ENCODE measurements at regions not wholly inside any gene's neighbourhood (a gene's known extent, or its start where the extent isn't known, plus 50 kb on each side); places are given as distances from the start of the nearest gene placed in this dataset.

DNA sequence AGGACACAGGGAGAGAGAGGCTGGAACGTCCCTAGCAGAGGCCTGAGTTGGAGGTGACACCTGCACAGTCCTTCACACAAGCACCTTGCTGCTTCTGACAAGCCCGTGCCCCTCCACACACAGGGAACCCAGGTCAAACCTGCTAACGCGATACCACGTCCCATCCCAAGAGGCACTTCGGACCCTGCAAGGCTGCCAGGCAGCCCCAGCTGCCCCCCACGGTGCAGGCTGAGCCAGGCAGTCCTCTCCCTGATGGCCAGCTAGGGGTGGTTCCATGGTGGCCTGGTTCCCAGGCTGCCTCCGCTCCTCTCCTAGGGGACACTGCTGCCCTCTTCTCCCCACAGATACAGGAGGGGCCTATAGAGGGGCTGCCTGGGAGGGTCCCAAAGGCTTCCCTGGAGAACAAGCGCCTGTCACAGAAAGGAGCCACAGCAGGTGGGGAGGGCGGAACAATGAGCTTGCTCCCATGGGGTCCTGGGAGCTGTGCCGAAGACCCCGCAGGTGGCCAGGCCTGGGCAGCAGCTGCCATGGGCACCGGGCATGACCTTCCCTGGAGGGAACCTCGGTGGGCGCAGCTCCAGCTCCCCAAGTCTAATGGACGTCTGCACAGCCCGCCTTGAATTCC is 434.2 kb upstream of the MYT1L start:
- no peak for DNase-seq (ENCODE audit: low read depth)

DNA sequence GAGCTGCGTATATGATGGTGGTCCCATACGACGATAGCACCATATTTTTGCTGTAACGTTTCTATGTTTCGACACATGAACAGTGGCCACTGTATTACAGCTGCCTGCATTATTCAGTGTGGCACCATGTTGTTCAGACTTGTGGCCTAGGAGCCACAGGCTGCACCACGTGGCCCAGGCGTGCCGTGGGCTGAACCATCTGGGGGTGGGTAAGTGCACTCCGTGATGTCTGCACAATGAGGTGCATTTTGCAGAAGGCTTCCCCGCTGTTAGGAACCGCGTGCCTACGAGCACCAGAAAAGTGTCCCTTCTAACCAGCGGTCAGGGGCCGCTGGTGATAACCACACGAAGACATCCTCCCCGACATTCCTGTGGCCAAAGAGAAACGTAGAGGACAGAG is 433.7 kb upstream of the MYT1L start:
- DNase-seq (ENCODE audit: low read depth), result no peak

DNA sequence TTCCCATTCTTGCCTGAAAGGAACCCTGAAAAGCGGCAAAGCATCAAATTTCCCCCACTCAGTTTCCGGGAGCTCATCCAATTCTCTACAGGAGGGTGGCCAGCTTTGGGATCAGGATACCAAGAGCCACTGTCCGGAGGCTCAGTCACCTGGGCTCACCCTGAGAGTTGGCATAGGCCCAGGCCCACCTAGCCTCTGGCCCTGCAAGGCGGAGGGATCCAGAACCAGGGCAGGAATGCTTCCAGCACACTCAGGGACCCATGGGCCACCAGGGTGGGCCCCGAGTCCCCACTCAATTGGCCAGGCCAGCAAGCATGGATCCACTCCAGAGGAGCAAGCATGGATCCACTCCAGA is 432.9 kb upstream of the MYT1L start:
- no peak for DNase-seq (ENCODE audit: low read depth)

DNA sequence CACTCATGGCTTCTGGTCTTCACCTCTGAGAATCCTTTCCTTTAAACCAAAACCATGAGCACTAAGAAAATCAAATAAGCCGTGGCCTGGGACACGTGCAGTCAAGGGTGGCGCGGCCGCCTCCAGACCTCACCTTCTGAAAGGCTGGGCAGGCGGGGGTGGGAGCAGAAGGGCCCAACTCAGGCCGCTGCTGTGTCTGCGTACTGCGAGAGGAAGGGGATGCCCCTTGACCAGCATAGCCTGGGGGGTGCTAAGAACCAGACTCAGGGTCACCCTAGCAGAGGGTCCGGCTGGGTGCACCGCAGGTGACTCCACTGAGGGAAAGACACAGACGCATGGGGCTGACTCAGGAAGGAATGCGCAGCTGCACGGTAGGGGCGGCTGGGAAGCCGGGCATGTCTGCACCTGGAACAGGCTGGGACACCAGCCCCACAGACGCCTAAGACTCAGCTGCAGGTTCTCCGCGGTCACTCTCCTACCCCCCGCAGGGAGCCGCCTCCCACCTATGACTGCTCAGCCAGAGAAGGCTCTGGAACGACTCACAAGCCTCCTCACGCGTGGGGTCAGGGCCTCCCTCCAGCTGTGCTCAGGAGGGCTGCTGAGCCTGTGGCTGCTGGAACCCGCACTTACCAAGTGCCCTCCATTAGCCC is 432.4 kb upstream of the MYT1L start:
- no peak for DNase-seq (ENCODE audit: low read depth)

DNA sequence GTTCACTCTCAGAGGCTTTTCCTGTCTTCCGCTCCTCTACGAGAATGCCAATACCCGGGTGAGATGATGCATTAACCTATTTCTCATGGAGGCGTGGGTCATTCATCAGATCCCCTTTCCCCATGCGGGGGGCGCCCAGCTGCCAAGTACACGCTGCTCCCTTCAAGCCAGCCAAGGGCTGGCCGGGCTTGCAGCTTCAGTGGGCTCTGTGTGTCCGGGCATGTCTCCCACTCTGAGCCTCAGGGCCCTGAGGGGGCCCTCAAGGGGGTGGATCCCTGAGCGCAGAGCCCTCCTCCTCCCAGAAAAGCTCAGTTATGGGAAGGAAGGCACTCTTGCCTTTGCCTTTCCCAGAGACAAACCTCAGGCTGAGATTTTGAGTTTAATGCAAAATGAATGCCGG is 431.8 kb upstream of the MYT1L start:
- no peak for DNase-seq (ENCODE audit: low read depth)

DNA sequence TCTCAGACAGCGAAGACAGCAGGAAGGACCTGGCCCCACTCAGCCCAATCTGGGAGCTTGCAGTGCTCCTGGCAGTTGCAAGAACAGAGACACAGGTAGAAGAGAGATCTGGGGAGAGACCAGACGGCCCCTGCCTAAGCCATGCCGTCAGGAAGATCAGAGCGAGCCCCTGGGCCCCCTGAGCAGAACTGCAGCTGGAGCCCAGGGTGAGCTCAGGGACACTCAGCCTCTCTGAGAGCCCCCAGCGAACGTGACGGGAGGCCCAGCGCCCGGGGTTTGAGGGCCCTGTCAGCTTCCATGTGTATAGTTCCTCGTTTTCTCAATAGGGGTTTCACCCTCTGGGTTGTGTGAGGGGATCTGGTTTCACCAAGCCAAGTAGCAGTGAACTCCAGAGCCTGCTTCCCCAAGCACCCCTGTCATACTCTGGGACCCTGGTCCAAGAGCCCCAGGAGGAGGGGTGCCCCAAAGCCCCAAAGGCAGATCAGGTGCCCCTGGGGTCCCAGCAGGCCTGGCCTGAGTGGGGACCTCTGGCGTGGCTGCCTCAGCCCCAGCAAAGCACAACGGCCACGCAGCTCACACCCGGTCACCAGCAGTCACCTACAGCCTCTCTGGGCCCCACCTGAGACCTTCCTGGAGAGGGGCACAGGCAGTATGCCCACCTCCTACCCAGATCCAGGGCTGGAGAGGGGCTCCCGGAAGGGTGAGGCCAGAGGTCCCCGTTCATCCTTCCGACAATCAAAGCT is 431.3 kb upstream of the MYT1L start:
- DNase-seq (ENCODE audit: low read depth), result no peak

DNA sequence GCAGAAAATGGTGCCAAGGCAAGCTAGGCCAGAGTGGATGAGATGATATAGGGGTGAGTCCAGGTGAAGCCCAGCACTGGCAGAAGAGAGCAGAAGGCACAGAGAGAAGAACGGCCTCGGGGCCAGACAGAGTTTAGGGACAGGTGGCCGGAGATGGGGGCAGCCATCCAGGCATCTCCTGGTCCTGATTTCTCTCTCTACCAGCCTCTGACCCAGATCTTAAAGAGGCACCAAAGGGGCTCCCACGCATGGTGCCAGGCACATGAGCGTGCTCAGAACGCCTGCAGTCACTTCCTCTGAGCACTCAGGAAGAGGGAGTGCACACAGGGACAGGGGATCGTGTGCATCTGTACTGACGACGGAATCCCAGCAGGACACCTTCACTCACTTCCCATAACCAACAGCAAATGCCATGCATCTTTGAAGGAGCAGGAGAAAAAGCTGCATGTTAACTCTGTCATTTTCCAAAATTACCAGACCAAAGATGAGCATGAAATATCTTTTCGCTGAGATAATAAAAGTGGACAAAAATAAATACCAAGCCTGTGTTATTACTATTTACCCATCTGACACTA is 427.8 kb upstream of the MYT1L start:
- no peak for DNase-seq (ENCODE audit: low read depth)

DNA sequence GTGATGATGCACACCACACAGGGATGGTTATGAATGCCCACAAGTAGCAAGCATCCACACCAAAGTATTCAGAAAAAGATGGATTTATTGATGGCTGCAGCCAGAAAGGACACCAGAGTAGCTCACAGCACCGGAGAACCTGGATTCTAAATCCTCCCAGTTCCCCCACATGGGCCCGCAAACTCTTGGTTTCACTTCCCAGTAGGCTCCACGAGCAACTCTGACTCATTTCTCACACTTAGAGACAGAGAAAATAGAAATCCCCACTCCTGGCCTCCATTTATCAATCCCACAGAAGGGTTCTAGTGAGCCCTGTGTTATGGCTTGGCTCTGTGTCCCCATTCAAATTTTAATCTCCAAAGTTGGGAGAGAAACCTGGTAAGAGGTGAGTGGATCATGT is 426.7 kb upstream of the MYT1L start:
- DNase-seq (ENCODE audit: low read depth), result no peak

DNA sequence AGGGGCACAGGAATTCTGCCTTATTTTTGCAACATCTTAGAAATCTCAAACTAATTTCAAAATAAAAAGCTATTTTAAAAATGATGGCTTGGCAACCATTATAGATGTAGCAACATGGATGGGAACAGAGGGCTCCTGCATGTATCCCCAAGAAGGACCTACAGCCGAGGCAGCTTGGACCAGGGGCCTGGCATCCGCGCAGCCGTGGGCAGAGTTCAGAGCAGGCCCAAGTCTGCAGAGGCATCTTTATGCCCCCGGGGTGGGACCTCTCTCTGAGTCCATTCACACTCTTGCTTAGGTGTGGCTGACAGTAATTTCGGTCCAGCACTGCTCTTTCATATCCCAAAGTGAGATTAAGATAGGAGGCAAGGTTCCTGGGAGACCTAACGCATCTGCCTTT is 425.8 kb upstream of the MYT1L start:
- DNase-seq (ENCODE audit: low read depth), result no peak

DNA sequence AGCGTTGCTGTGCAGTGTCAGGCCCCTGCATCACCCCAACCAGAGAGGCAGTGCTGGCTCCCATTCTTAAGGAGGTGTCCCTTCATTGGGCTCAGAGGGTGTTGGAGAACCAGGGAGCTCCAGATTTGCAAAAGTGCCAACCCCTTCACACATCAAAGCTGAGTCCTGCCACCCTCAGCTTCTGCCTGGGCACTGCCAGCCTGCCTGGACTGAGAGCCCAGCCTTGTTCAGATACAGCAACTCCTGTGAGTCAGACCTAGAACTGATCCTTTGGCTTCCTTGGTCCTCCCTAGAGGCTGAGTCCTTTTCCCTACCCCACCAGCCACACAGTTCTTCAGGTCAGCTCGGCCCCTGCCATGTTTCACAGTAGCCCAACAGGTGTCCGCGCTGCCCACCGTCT is 424.9 kb upstream of the MYT1L start:
- no peak for DNase-seq (ENCODE audit: low read depth)

DNA sequence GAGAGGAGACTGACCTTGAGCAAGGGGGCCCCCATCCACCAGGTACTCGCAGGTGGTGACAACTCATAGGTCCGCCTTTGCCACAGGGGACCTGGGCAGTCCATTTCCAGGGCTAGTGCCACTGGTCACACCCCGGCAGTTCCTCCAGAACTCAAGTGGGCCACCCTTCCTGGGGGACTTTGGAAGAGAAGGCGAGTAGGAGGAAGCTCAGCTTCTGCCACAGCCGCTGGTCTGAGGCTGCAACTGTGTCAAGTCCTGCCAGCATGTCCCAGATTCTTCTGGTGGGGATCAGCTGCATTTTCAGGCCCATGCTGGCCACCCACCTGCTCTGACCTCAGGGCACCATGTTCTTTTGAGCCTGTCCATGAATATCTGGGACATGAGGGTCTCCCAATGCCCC is 423.9 kb upstream of the MYT1L start:
- DNase-seq (ENCODE audit: low read depth), result no peak

DNA sequence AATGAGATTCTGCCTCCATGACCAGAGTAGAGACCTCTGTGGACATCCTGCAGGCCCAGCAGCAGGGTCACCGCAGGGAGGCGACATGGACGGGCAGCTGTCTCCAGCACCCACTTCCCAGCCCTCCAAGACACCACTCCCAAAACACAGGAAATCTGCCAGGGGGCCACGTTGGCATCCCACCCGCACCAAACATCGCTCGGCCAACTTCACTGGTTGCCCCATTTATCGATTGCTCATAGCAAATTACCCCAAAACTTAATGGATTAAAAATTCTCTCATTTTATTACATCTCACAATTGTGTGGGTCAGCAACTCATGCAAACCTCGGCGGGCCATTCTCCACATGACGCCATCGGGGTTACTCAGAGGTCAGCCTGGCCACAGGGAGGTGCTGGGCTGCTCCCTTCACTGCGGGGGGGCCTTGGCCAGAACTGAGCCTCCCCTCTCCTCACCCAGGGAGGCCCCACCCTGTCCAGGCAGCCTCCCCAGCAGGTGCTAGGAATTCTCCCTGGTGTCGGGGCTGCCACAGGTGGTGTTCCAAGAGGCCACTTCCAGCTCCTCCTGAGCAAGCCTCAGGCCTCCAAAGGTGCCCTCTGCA is 420.7 kb upstream of the MYT1L start:
- DNase-seq (ENCODE audit: low read depth), result no peak

DNA sequence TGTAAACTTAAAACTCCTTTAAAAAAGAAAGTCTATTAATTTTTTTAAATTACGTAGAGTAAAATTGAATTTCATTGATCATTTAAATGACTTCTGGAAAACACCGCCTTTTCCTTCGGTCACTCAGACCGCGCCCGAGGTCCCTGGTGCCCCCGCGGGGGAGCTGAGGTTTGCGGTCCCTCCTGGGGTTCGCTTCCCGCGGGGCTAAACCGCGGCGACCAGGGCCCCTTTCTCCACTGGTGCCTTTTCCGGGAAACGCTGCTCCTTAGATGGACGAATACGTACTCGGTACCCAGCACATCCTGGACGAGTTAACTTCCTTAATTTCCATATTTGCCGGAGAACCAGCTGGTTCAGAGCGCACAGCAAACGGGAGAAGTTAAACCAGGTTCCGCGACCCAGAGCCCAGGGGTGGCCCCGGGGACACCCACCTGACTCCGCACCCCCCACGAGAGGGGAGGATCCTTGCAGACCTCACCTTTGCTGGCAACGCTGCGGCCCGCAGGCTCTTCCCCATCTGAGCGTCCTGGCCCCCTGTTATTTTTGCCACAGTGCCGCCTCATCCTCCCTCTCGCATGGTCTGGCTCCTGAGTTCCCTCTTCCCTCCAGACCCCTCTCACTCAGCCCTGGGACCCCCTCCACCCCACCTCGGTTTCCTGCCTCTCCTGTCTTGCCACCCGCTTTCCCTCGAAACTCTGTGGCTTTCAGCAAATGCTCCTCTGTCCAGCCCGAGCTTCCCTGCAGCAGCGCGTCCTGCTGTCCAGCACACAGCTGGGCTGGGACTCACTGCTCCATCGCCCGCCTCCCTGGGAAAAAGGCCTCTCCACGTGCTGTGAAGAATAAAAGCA is 420.0 kb upstream of the MYT1L start:
- no peak for DNase-seq (ENCODE audit: low read depth)

DNA sequence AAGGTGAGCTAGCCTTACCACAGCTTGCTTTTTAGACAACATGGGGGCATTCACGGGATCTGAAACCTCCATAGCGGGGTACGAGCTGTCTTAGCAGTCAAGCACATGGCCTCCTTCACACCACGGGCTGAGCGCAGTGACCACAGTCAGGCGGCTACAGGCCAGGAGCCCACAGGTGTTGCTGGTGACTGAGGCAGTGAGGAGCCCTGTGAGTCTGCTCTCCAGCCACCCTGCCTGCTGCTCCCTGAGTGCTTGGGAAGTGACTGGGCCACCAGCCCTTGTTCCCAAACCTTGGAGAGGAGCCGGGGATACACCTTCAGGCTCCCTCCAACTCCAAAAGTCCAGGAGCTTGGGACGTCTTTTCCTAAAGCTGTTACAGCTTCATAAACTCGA is 418.1 kb upstream of the MYT1L start:
- no peak for DNase-seq (ENCODE audit: low read depth)

DNA sequence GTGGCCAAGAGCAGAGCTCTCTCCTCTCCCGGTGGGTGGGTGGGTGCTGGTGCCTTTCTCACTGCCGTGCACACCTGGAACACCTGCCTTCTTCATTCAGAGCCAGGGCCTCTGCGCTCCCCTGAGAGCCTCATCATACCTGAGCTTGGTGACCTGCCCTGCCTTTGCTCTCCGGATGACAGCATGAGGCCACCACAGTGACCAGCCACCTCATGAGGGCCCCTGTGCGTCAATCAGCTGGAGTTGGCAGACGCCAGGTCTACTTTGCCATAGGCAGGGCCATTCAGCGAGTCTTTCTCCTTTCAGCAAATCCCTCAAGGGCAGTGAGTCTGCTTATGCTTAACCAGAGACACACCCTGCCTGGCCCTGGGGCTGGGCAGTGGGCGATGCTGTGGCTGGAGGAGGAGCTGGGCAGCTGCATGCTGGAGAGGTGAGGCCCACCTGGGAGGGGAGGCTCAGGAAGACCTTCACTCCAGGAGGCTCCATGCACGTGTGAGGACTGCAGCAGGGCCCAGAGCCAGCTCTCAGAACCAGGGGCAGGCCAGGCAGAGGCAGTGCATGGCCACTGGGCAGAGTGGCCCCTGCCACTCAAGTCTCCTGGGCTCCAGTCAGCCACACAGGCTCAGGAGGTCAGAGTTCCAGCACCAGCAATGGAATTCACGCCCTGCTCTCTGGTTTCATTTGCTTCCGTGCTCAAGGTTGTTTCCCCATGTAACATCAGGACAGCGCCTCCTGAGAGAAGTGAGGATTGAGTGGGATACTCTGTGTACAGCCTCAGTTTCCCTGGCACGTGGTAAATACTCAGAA is 417.5 kb upstream of the MYT1L start:
- DNase-seq (ENCODE audit: low read depth), result no peak

DNA sequence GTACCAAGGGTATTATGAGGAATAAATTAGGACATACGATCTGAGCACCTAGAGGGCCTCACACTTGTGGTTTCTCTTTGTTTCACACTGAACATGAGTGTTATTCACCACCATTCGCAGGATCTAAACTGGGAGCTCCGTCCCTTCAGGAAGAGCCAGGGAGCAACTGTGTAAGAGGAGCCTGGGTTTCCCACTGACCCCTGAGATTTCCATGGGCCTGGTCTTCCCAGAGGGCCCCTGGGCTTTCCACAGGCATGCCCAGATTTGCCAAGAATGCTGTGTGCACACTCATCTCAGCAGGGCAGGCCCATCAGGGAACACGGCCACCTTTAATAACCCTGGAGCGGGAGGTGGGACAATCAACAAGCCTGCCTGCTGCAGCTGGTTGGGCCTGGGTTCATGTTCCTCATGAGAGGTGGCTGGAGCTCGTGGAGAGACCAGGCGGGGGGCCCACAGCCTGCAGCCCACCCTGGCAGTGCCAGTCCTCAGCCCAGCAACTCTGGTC is 416.8 kb upstream of the MYT1L start:
- no peak for DNase-seq (ENCODE audit: low read depth)

DNA sequence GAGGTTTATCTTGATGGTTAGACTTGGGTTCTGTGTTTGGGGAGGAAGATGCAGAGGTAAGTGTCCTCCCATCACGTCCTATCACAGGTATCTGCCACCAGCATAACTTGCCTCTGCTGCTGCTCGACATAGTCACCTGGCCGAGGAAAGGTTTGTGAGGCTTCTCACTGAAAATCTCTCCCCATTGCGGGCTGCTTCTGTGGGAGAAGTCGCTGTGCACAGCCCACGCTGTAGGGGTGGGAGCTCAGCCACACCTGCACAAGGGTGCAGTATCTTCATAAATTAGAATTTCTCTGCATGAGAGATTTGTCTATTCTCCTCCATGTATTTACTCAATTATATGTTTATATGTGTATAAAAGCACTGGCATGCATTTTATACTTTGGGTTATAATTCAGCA is 415.7 kb upstream of the MYT1L start:
- no peak for DNase-seq (ENCODE audit: low read depth)

DNA sequence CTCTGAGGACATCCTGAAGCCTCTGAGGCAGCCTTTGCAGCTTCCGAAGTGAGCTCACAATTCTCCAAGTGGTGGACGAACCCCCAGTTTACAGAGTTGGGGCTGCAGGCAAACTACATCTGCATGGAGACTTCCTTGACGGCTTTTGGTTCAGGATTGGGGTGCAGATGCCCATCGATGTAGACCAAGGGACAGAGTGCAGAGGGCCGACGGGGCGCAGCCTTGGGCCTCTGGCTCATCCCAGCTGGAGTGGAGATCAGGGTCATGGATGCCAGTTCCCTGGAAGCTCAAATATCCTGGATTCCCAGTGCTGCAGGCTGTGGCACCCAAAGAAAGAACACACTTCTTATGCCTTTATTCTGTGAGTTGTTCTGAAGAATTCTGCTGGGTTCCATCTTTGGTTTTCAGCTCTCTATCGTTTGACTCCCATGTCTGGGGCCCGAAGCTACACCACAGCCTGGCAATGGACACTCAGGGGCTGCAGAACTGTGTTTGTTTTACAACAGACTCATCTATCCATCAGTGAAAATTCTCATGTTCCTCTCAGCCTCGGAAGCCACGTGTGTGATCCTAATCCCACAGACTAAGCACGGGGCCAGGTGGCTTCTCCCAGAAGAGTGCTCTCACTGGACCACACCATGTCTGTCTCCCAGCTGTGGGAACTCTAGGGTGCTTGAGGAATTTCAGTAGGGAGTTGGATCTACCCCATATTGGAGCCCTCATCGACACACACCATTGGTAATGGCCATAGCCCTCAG is 414.1 kb upstream of the MYT1L start:
- DNase-seq (ENCODE audit: low read depth), result no peak

DNA sequence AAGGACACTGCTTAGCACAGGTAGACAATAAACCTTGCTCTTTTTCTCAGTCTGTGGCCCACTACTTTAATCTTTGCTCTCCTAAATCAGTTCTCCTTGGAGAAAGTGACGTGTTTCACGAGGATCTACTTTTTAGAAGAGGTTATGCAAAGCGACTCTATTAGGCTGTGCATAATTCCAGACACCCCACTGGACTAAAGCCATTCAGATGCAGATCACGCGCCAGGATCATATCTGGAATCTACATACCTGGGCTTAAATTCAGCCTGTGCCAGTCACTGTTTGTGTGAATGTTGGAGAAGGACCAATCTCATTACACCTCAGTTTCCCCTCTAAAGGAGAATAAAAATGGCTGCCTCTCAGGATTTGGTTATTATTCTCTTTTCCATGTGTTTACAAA is 413.0 kb upstream of the MYT1L start:
- no peak for DNase-seq (ENCODE audit: low read depth)

DNA sequence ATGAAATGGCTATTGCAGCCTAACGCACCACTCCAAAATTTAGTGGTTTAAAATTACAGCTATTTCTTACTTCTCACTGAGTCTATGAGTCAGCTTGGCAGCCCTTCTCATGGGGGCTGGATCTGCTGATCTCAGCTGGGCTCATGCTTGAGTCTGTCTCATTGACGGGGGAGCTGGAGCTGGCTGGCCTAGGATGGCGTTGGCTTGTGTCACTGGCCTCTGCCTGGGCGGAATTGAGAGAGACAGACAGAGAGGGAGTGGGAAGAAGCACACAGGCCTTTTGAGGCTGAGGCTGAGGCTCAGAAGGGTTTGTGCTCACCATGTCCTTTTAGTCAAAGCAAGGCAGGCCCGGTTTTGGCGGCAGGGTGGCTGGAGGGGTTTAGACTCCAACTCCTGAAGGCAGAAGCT is 412.1 kb upstream of the MYT1L start:
- DNase-seq (ENCODE audit: low read depth), result no peak
